ENCODE measurements at regions not wholly inside any gene's neighbourhood (a gene's known extent, or its start where the extent isn't known, plus 50 kb on each side); places are given as distances from the start of the nearest gene placed in this dataset.

GRCh38 chr6:92906385-92906784 is 513.0 kb downstream of the EPHA7 start:
- Histone ChIP-seq H3K36me3 (ENCODE audit: insufficient read depth, low read length) (no peaks in the 10 kb centered on the region), H3K4me1 (ENCODE audit: insufficient read depth, low read length) (no peaks in the 10 kb centered on the region), H3K27me3 (ENCODE audit: insufficient read depth, low read length) (no peaks in the 10 kb centered on the region), H3K27ac (ENCODE audit: low read depth, low read length) (no peak overlapping the region), H3K9me3 (ENCODE audit: control insufficient read depth in 1 of 2, low read length in 2 of 2) (no peaks in the 10 kb centered on the region), H3K4me3 (ENCODE audit: low read length in 2 of 2) (no peak overlapping the region)
- Mint-ChIP-seq H3K4me3 (no peak overlapping the region), H3K27me3 (no peaks in the 10 kb centered on the region), H3K9me3 (peaks cover 0 to 7% (median 3%) of the 10 kb centered on the region in 8 donors), H3K36me3 (no peaks in the 10 kb centered on the region), H3K4me1 (no peaks in the 10 kb centered on the region), H3K27ac (no peak overlapping the region)
- ChIA-PET POLR2A (ENCODE audit: partially characterized antibody) (no interaction called here), CTCF (ENCODE audit: partially characterized antibody) (no interaction called here)
- intact Hi-C loops (cut with micrococcal nuclease), result no loop called here
- no peak for DNase-seq

- no peaks in the 10 kb centered on the region for H3K4me1 Mint-ChIP-seq
- POLR2A ChIA-PET (ENCODE audit: partially characterized antibody), result no interaction called here
- CTCF ChIA-PET (ENCODE audit: partially characterized antibody), result no interaction called here
- Histone ChIP-seq H3K9me3 (ENCODE audit: control insufficient read depth in 1 of 2, low read length in 2 of 2) (no peaks in the 10 kb centered on the region), H3K4me1 (ENCODE audit: insufficient read depth, low read length) (no peaks in the 10 kb centered on the region), H3K4me3 (ENCODE audit: low read length in 2 of 2) (no peak overlapping the region), H3K27ac (ENCODE audit: low read depth, low read length) (no peak overlapping the region), H3K36me3 (ENCODE audit: insufficient read depth, low read length) (no peaks in the 10 kb centered on the region), H3K27me3 (ENCODE audit: insufficient read depth, low read length) (no peaks in the 10 kb centered on the region)
- H3K36me3 Mint-ChIP-seq, result no peaks in the 10 kb centered on the region
- intact Hi-C loops (cut with micrococcal nuclease), result no loop called here
- peaks cover 0 to 7% (median 1%) of the 10 kb centered on the region in 8 donors for H3K9me3 Mint-ChIP-seq
- DNase-seq, result no peak
- H3K27me3 Mint-ChIP-seq, result no peaks in the 10 kb centered on the region
- no peak overlapping the region for H3K4me3 Mint-ChIP-seq
- H3K27ac Mint-ChIP-seq, result no peak overlapping the region
Measured at GRCh38 chr6:92893741-92894140, 525.6 kb downstream of the EPHA7 start.

- Histone ChIP-seq H3K4me1 (ENCODE audit: insufficient read depth, low read length) (no peaks in the 10 kb centered on the region), H3K27me3 (ENCODE audit: insufficient read depth, low read length) (no peaks in the 10 kb centered on the region), H3K9me3 (ENCODE audit: control insufficient read depth in 1 of 2, low read length in 2 of 2) (no peaks in the 10 kb centered on the region), H3K27ac (ENCODE audit: low read depth, low read length) (no peak overlapping the region), H3K36me3 (ENCODE audit: insufficient read depth, low read length) (no peaks in the 10 kb centered on the region), H3K4me3 (ENCODE audit: low read length in 2 of 2) (no peak overlapping the region)
- H3K4me1 Mint-ChIP-seq, result no peaks in the 10 kb centered on the region
- no peaks in the 10 kb centered on the region for H3K27me3 Mint-ChIP-seq
- no peak overlapping the region for H3K27ac Mint-ChIP-seq
- POLR2A ChIA-PET (ENCODE audit: partially characterized antibody), result no interaction called here
- CTCF ChIA-PET (ENCODE audit: partially characterized antibody), result no interaction called here
- intact Hi-C loops (cut with micrococcal nuclease), result no loop called here
- no peak for DNase-seq
- no peaks in the 10 kb centered on the region for H3K36me3 Mint-ChIP-seq
- peaks cover 0 to 7% (median 3%) of the 10 kb centered on the region in 8 donors for H3K9me3 Mint-ChIP-seq
- no peak overlapping the region for H3K4me3 Mint-ChIP-seq
Measured at GRCh38 chr6:92892626-92893170, 526.7 kb downstream of the EPHA7 start.

DNA sequence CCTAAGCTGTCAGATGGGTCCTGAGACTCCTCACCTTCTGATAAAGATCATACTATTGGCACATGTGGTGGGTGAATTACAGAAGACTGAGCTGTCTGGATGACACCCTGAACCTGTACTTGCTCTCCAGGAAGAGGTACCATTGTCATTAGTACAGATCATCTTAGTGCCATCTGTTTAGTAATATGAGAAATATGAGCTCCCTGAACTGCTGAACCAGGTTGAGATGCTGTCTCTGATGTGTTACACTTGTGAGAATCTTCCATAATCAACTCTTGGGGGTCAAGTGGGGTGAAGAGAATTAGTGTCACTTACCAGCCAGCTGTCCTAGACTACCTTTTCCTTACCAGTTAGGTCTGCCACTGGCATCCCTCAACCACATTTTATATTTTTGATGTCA is 531.0 kb downstream of the EPHA7 start:
- CTCF ChIA-PET (ENCODE audit: partially characterized antibody), result no interaction called here
- POLR2A ChIA-PET (ENCODE audit: partially characterized antibody), result no interaction called here
- no peaks in the 10 kb centered on the region for H3K4me1 Mint-ChIP-seq
- DNase-seq, result no peak
- Histone ChIP-seq H3K4me1 (ENCODE audit: insufficient read depth, low read length) (no peaks in the 10 kb centered on the region), H3K27ac (ENCODE audit: low read depth, low read length) (no peak overlapping the region), H3K9me3 (ENCODE audit: control insufficient read depth in 1 of 2, low read length in 2 of 2) (no peaks in the 10 kb centered on the region), H3K27me3 (ENCODE audit: insufficient read depth, low read length) (no peaks in the 10 kb centered on the region), H3K36me3 (ENCODE audit: insufficient read depth, low read length) (no peaks in the 10 kb centered on the region), H3K4me3 (ENCODE audit: low read length in 2 of 2) (no peak overlapping the region)
- H3K27ac Mint-ChIP-seq, result no peak overlapping the region
- intact Hi-C loops (cut with micrococcal nuclease), result no loop called here
- H3K27me3 Mint-ChIP-seq, result no peaks in the 10 kb centered on the region
- H3K36me3 Mint-ChIP-seq, result no peaks in the 10 kb centered on the region
- H3K9me3 Mint-ChIP-seq, result peaks cover 0 to 10% (median 5%) of the 10 kb centered on the region in 8 donors
- H3K4me3 Mint-ChIP-seq, result no peak overlapping the region

DNA sequence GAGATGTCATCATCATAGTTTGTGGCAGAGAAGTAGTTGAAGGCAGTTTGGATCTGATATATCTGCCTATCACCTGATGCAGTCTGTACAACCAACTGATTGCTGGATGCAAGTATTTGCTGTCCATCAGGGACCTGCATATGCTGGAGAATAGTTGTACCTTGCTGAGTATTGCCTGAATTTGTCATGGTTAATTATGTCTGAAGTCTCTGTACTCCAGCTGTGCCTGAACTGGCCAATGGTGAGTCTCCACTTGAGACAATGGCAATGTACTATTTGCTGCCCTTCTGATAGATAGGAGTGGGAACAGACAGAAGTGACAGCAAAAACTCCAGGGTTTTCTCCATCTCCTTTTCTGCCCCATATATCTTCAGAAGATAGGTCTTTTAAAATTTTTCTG is 531.5 kb downstream of the EPHA7 start:
- DNase-seq, result no peak
- intact Hi-C loops (cut with micrococcal nuclease), result no loop called here
- Histone ChIP-seq H3K27me3 (ENCODE audit: insufficient read depth, low read length) (no peaks in the 10 kb centered on the region), H3K27ac (ENCODE audit: low read depth, low read length) (no peak overlapping the region), H3K4me3 (ENCODE audit: low read length in 2 of 2) (no peak overlapping the region), H3K36me3 (ENCODE audit: insufficient read depth, low read length) (no peaks in the 10 kb centered on the region), H3K9me3 (ENCODE audit: control insufficient read depth in 1 of 2, low read length in 2 of 2) (no peaks in the 10 kb centered on the region), H3K4me1 (ENCODE audit: insufficient read depth, low read length) (no peaks in the 10 kb centered on the region)
- peaks cover 0 to 10% (median 6%) of the 10 kb centered on the region in 8 donors for H3K9me3 Mint-ChIP-seq
- POLR2A ChIA-PET (ENCODE audit: partially characterized antibody), result no interaction called here
- H3K27ac Mint-ChIP-seq, result no peak overlapping the region
- no peaks in the 10 kb centered on the region for H3K4me1 Mint-ChIP-seq
- no peaks in the 10 kb centered on the region for H3K36me3 Mint-ChIP-seq
- H3K4me3 Mint-ChIP-seq, result no peak overlapping the region
- CTCF ChIA-PET (ENCODE audit: partially characterized antibody), result interaction anchor here (0.7 kb wide), 1 partner anchor 798 kb away, joined by 3 read pairs; no protein-coding TSS in a partner anchor
- H3K27me3 Mint-ChIP-seq, result no peaks in the 10 kb centered on the region

DNA sequence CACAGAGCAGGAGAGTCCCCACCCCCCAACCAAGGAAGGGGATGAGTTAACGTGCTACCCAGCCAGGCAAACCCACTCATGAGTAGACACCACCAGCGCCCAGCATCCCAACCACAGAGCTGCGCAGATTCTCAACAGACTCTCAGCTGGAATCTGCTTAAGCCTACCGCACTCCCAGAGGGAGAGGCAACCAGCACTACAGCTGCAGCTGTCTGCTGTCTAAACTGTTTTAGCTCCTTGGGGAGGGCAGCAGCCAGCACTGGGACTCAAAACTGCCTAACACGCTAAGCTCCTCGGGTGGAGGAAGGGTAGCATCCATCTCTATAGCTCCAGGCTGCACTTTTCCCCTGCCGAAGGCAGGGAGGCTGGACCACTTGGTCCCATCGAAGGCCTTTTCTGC is 539.8 kb downstream of the EPHA7 start:
- Histone ChIP-seq H3K27me3 (ENCODE audit: insufficient read depth, low read length) (no peaks in the 10 kb centered on the region), H3K4me1 (ENCODE audit: insufficient read depth, low read length) (no peaks in the 10 kb centered on the region), H3K27ac (ENCODE audit: low read depth, low read length) (no peak overlapping the region), H3K4me3 (ENCODE audit: low read length in 2 of 2) (no peak overlapping the region), H3K36me3 (ENCODE audit: insufficient read depth, low read length) (no peaks in the 10 kb centered on the region), H3K9me3 (ENCODE audit: control insufficient read depth in 1 of 2, low read length in 2 of 2) (no peaks in the 10 kb centered on the region)
- Mint-ChIP-seq H3K36me3 (no peaks in the 10 kb centered on the region), H3K27ac (no peak overlapping the region), H3K4me3 (no peak overlapping the region), H3K27me3 (no peaks in the 10 kb centered on the region), H3K9me3 (peaks cover 0 to 31% (median 9%) of the 10 kb centered on the region in 8 donors), H3K4me1 (no peaks in the 10 kb centered on the region)
- no peak for DNase-seq
- intact Hi-C loops (cut with micrococcal nuclease), result no loop called here
- ChIA-PET CTCF (ENCODE audit: partially characterized antibody) (no interaction called here), POLR2A (ENCODE audit: partially characterized antibody) (no interaction called here)

- H3K4me3 ChIP-seq (ENCODE audit: low read length in 2 of 2), result no peak overlapping the region
- no peaks in the 10 kb centered on the region for H3K4me1 Mint-ChIP-seq
- no peak for DNase-seq
- no peak overlapping the region for H3K27ac ChIP-seq (ENCODE audit: low read depth, low read length)
- H3K36me3 Mint-ChIP-seq, result no peaks in the 10 kb centered on the region
- peaks cover 0 to 16% (median 6%) of the 10 kb centered on the region in 8 donors for H3K9me3 Mint-ChIP-seq
- H3K36me3 ChIP-seq (ENCODE audit: insufficient read depth, low read length), result no peaks in the 10 kb centered on the region
- intact Hi-C loops (cut with micrococcal nuclease), result no loop called here
- ChIA-PET CTCF (ENCODE audit: partially characterized antibody) (no interaction called here), POLR2A (ENCODE audit: partially characterized antibody) (no interaction called here)
- H3K27ac Mint-ChIP-seq, result no peak overlapping the region
- H3K27me3 Mint-ChIP-seq, result no peaks in the 10 kb centered on the region
- no peaks in the 10 kb centered on the region for H3K4me1 ChIP-seq (ENCODE audit: insufficient read depth, low read length)
- no peaks in the 10 kb centered on the region for H3K27me3 ChIP-seq (ENCODE audit: insufficient read depth, low read length)
- H3K9me3 ChIP-seq (ENCODE audit: control insufficient read depth in 1 of 2, low read length in 2 of 2), result no peaks in the 10 kb centered on the region
- no peak overlapping the region for H3K4me3 Mint-ChIP-seq
Measured at GRCh38 chr6:92864966-92865555, 554.3 kb downstream of the EPHA7 start.

GRCh38 chr6:92849636-92850035 is 569.7 kb downstream of the EPHA7 start:
- H3K27me3 Mint-ChIP-seq, result no peaks in the 10 kb centered on the region
- CTCF ChIA-PET (ENCODE audit: partially characterized antibody), result no interaction called here
- no peaks in the 10 kb centered on the region for H3K4me1 Mint-ChIP-seq

More at GRCh38 chr6:92849636-92850035, 569.7 kb downstream of the EPHA7 start:
- H3K27ac ChIP-seq (ENCODE audit: low read depth, low read length), result no peak overlapping the region
- Mint-ChIP-seq H3K9me3 (peaks cover 0 to 19% (median 6%) of the 10 kb centered on the region in 8 donors), H3K4me3 (no peak overlapping the region), H3K36me3 (no peaks in the 10 kb centered on the region), H3K27ac (no peak overlapping the region)
- DNase-seq, result no peak
- intact Hi-C loops (cut with micrococcal nuclease), result no loop called here
- POLR2A ChIA-PET (ENCODE audit: partially characterized antibody), result no interaction called here
- no peaks in the 10 kb centered on the region for H3K4me1 ChIP-seq (ENCODE audit: insufficient read depth, low read length)
- H3K4me3 ChIP-seq (ENCODE audit: low read length in 2 of 2), result no peak overlapping the region
- no peaks in the 10 kb centered on the region for H3K27me3 ChIP-seq (ENCODE audit: insufficient read depth, low read length)
- peaks cover 0 to 6% of the 10 kb centered on the region in 2 donors for H3K9me3 ChIP-seq (ENCODE audit: control insufficient read depth in 1 of 2, low read length in 2 of 2)
- no peaks in the 10 kb centered on the region for H3K36me3 ChIP-seq (ENCODE audit: insufficient read depth, low read length)
